ENCODE measurements at regions not wholly inside any gene's neighbourhood (a gene's known extent, or its start where the extent isn't known, plus 50 kb on each side); places are given as distances from the start of the nearest gene placed in this dataset.

DNA sequence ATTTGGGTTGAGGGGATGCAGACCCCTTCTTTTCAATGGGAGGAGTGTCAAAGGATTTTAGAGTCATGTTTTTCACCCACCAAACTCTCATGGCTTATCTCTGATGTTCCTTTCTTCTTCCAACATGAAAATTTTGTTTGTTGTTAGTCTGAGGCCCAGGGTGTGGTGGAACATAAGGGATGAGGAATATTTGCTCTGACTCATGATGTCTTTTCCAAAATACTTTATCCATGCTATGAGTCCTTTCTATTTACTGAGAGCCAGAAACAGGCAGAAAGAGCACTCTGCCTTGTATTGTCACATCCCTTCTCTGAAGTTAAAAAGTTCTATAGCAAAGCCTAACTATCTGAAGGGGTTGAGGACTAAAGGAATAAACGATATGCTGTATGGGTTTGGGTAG, 61.6 kb upstream of the GYPA start:
- no peak for DNase-seq

DNA sequence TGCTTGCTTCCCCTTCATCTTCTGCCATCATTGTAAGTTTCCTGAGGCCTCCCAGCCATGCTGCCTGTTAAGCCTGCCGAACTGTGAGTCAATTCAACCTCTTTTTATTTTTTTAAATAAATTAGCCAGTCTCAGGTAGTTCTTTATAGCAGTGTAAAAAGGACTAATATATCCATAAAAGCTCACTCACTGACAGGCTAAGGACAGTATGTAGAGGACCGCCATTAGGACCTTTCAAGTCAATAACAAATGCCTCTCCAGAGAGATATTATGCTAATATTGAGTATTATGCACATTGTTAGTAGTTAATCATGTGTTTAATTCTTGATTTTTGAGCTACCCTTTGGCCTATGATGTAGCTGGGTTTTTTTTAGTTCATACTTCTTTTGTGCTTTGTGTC, 62.6 kb upstream of the GYPA start:
- no peak for DNase-seq

GRCh38 chr4:144204431-144204830, 63.9 kb upstream of the GYPA start:
- no peak for DNase-seq

GRCh38 chr4:144206711-144207110, 66.2 kb upstream of the GYPA start:
- no peak for DNase-seq

DNA sequence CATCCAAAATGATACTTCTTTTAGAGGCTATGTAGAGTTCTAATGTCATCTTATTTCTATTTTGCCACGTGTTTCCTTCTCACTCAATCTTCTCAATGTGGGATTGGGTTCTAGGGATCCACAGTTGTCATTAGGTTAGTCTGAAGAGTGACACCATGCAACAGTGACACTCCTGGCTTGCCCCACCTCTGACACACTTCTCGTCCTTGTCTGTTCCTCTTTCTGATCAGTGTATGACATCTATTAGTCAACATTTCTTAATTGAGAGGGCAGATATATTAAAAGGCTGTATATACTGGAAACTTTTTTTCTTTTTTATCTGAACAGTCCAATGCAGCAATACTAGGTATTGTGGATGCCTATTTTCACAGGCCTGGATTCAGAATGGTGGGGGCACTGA, 67.6 kb upstream of the GYPA start:
- DNase-seq: no peak

GRCh38 chr4:144209491-144209890, 69.0 kb upstream of the GYPA start:
- DNase-seq: no peak

DNA sequence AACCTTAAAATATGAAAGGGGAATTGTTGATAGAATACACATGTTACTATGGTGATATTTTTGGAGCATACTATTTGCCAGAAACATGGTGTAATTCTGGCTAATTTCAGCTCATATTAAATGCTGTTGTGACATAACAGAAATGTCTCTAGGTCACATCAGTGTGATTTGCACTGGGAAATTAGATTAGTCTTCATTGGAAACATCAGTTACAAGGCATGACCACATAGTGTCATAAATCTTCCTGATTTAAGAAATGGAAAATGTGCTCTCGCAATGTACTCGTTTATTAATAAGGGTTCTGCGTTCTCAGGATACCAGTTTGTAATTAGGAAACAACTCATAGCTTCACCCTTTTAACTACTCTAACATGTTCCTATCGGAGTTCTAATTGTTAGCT, 72.9 kb upstream of the GYPA start:
- no peak for DNase-seq

GRCh38 chr4:144223149-144223548, 82.6 kb upstream of the GYPA start:
- no peak for DNase-seq

DNA sequence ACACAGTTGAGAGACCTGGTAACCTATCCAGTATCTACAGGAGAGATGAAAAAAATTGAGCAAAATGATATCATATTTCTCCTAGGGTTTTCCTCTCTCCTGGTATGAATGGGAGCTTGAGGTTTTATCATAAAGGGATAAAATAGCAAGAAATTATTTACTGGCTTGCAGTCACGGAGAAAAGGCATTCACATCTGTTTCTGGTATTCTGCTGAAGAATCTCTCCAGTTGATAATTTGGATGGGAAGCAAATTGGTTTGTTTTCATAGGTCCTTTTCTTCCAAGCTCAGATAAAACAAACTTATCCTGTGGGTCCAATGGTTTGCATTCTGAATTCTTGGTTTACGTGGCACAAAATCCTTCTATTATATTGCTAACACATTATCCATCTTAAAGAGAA, 83.1 kb upstream of the GYPA start:
- DNase-seq: no peak

DNA sequence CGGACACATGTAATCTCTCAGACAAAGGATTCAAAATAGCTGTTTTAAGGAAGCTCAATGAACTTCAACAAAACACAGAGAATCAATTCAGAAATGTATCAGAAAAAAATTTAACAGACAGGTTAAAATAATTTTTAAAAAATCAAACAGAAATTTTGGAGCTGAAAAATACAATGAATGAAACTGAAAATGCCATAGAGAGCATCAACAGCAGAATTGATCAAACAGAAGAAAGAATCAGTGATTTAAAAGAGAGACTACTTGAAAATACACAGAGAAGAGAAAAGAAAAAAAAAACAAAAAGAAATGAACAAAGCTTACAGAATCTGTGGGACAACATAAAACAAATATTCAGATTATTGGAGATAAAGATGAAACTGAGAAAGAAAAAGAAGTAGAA, 118.8 kb upstream of the GYPA start:
- no peak for DNase-seq

- no peak for DNase-seq
Observed at GRCh38 chr4:144267084-144267483, 126.6 kb upstream of the GYPA start.

GRCh38 chr4:144280688-144281087, 140.2 kb upstream of the GYPA start:
- DNase-seq: no peak

DNA sequence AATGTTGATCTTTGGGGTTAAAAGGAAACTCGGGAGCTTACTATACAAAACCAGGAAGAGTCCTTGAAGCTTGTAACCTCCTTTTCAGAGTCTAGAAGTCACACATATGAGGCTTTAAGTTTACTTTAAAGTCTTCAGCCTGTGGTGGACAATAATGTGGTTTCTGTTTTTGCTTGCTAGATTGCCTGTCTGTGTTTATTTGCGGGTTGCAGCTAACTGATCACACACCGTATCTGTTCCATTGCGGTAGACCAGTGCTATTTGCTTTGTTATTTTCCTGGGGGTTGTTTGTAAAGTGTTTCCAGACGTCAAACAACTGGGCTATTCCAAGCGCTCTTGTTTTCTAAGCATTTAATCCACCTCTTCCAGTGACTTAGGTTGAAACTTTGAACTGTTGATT, 143.0 kb upstream of the GYPA start:
- no peak for DNase-seq

DNA sequence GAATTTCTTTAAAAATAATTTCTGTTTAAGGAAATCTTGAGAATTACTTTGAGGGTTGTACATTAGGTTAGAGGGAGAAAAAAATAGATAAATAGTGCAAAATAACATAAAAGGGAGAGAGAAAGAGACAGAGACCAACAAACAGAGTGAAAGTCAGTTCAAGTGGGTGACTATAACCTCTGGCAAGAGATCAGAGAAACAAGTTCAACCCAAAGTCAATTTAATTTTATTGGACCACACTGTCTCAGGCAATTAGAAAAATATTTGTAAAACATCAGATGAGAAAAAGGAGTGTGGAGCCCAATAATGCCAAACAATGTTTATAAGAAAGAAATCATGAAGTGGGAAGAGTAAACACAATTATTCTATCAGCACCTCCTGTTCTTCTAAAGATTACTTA, 143.5 kb upstream of the GYPA start:
- DNase-seq: no peak

- DNase-seq: no peak
Observed at GRCh38 chr4:144288011-144288903, 147.7 kb upstream of the GYPA start.

DNA sequence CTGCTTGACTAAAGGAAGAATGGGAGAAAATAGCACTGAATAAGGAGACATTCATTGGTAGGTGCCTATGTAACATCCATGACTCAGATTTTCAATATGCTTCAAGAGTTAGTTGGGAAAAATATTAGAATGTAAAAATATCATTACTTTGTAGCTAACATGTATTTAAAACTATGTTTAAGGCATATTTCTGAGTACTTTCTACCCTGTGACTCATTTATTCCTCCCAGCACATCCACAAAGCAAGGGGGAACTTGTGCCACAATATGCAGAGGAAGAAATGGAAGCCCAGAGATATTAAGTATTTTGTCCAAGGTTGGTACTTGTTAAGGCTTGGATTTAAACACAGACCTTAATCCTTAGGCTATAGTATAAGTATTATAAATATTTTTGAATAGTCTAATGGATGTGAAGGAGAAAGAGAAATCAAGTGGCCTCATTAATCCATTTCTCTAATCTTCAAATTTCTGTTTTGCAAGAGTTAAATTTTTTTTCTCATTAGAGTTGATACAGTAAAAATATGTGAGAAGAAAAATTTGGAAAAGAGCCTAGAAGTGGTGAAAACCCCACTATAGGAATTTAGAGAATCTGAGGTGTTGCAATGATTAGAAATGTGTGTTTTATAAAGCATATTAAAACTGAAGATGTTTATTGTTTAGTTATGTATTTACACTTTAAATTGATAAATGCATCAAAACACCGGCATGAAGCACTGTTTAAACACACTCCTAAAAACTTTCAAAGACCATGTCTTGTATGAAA, 149.3 kb upstream of the GYPA start:
- DNase-seq: no peak

DNA sequence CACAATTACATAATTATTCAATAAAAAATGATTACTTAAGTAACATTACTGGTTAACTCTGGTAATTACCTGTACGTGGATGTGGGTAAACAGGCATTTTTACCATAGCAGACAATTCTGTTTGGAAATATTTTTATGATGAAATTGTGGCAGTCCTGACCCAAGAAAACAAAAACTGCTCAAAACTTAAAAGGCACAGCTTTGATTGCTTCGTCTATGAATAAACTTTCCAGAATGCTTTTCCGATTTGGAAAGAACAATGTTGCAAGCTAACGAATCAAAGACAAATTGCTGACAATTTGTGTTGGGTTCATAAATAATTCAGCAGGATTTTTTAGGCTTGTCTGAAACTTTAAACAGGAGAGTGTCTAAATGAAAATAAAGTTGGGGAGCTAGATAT, 150.6 kb upstream of the GYPA start:
- no peak for DNase-seq

- DNase-seq: no peak
Observed at GRCh38 chr4:144294211-144294610, 153.7 kb upstream of the GYPA start.

DNA sequence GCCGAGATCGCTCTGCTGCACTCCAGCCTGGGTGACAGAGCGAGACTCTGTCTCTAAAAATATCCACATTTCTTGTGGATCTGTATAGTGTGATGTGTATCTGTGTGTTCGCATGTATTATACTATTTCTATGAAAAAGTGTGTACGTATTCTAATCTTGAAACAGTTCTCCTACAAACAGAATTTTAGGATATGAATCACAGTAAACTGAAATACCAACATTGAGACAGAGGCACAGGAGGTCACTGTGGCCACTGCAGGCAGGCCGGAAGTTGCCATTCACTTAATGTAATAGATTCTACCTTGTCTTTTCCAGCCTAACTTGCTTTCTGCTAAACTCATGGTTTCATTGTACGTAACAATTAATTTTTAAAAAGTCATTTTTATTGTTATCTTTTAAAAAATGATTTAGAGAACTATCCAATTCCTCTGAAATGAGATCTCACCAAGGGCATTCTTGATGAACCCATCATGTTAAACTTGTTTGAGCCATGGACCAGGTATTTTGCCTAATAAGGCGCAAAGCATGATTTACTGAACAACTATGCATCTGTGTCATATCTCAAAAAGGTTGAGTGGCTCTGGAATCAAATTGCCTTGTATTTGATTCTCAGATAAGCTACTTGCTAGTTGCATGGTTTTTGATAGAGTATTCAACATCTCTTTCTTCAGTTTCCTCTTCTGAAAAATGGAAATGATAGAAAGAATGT, 154.9 kb upstream of the GYPA start:
- DNase-seq: no peak

DNA sequence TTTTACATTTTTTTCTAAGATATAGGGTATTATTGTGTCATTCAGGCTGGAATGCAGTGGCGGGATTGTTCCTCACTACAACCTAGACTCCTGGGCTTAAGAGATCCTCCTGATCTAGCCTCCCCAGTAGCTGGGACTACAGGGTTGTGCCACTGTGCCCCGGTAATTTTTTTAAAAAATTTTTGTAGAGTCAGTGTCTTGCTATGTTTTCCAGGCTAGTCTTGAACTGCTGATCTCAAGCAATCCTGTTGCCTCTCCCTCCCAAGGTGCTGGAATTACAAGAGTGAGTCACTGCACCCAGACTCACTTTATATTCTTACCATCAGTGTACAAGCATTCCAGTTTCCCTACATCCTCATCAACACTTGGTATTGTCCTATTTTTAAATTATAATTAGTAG, 156.4 kb upstream of the GYPA start:
- no peak for DNase-seq

- no peak for DNase-seq
Observed at GRCh38 chr4:144298519-144298918, 158.0 kb upstream of the GYPA start.

DNA sequence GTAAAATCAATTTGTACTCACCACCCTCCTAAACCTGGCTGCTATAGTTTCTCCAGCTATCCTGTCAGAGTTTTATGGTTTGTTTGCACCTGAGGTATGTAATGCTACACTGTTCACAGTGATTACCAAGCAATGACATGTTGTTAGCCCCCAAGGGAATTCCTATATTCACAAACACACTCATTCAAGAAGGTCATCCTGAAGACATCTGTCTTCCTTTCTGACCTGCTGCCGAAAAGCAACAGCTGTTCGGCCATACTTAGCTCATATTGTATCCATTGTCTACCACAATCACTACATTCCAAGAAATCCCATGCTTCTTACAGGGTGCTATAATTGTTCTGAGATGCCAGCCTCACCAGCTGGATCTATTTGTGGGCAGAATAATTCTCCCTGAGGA, 160.1 kb upstream of the GYPA start:
- no peak for DNase-seq
